ENCODE measurements at regions not wholly inside any gene's neighbourhood (a gene's known extent, or its start where the extent isn't known, plus 50 kb on each side); places are given as distances from the start of the nearest gene placed in this dataset.

GRCh38 chr1:232182236-232182635 lies 447.7 kb downstream of the SIPA1L2 start:
- FAIRE-seq = no peak
- no peaks in the 10 kb centered on the region for H3K9me1 ChIP-seq (replicated peaks; ENCODE audit: control insufficient read depth, extremely low read depth, insufficient read depth, low read length)
- no peak overlapping the region for H3K9ac ChIP-seq (replicated peaks; ENCODE audit: extremely low read depth, insufficient read depth, low read length)
- BruUV-seq (replicated peaks) = no TSS peak
- H2AFZ ChIP-seq (ENCODE audit: low read depth, low read length) = no peak overlapping the region
- no peaks in the 10 kb centered on the region for H3K36me3 ChIP-seq (ENCODE audit: control insufficient read depth in 2 of 2, extremely low read depth in 1 of 2, insufficient read depth in 2 of 2, low read length in 2 of 2)
- H4K20me1 ChIP-seq (replicated peaks; ENCODE audit: control insufficient read depth, extremely low read depth, insufficient read depth, low read length) = no peaks in the 10 kb centered on the region
- ChIA-PET CTCF (interaction anchor here (1.6 kb wide), 1 partner anchor 13 kb away, joined by 4 read pairs; no protein-coding TSS in a partner anchor), POLR2A (no interaction called here)
- no peak overlapping the region for H3K4me3 ChIP-seq (replicated peaks in 1 of 3; ENCODE audit: insufficient read depth in 1 of 3, low read depth in 1 of 3, low read length in 3 of 3)
- H3K79me2 ChIP-seq (ENCODE audit: control insufficient read depth, insufficient read depth, low read length) = no peaks in the 10 kb centered on the region
- TF ChIP-seq JUN (IDR thresholded peaks at IDR 0.05; ENCODE audit: borderline replicate concordance, insufficient read depth, insufficient read length, low read depth) = no peak
- no peak for TF ChIP-seq MYC (IDR thresholded peaks at IDR 0.05; ENCODE audit: low read depth, low read length)
- TF ChIP-seq MAX (IDR thresholded peaks at IDR 0.05; ENCODE audit: insufficient read depth, insufficient read length) = no peak
- TF ChIP-seq EZH2 (IDR thresholded peaks at IDR 0.05; ENCODE audit: borderline replicate concordance, low read depth, low read length, severe bottlenecking) = no peak
- no peak for TF ChIP-seq POLR2A (IDR thresholded peaks at IDR 0.05; ENCODE audit: low read depth, low read length)
- intact Hi-C loops (cut with micrococcal nuclease) (loop anchor here (10.0 kb wide), 1 partner anchor 427 kb away; no protein-coding TSS in a partner anchor), dilution Hi-C loops (cut with MboI; ENCODE audit: extremely low pct_ligation_motif_present, low sequenced_read_pairs) (no loop called here)
- H3K4me1 ChIP-seq (ENCODE audit: control insufficient read depth, extremely low read depth, insufficient read depth, low read length) = no peaks in the 10 kb centered on the region
- H3K27ac ChIP-seq (ENCODE audit: insufficient read depth, low read depth, low read length) = no peak overlapping the region
- H3K27me3 ChIP-seq (ENCODE audit: control insufficient read depth in 2 of 2, insufficient read depth in 2 of 2, low read length in 2 of 2) = no peaks in the 10 kb centered on the region
- H3K9me3 ChIP-seq (replicated peaks; ENCODE audit: control insufficient read depth, insufficient read depth, low read length) = no peaks in the 10 kb centered on the region
- H3K4me2 ChIP-seq (ENCODE audit: insufficient read depth, low read length) = no peak overlapping the region
- DNase-seq (ENCODE audit: low read depth, low spot score) = no peak

- intact Hi-C loops (cut with micrococcal nuclease) = loop anchor here (10.0 kb wide), 1 partner anchor 426 kb away; no protein-coding TSS in a partner anchor
- TF ChIP-seq MAX (IDR thresholded peaks at IDR 0.05; ENCODE audit: insufficient read depth, insufficient read length) = no peak
- no peak for TF ChIP-seq EZH2 (IDR thresholded peaks at IDR 0.05; ENCODE audit: borderline replicate concordance, low read depth, low read length, severe bottlenecking)
- no peak for TF ChIP-seq GATA2 (IDR thresholded peaks at IDR 0.05; ENCODE audit: insufficient read depth, insufficient read length, low read depth, low read length)
- TF ChIP-seq MYC (IDR thresholded peaks at IDR 0.05; ENCODE audit: low read depth, low read length) = no peak
- TF ChIP-seq POLR2AphosphoS5 (IDR thresholded peaks at IDR 0.05; ENCODE audit: insufficient read depth, low read depth, low read length) = no peak
- TF ChIP-seq, protein P1, sequence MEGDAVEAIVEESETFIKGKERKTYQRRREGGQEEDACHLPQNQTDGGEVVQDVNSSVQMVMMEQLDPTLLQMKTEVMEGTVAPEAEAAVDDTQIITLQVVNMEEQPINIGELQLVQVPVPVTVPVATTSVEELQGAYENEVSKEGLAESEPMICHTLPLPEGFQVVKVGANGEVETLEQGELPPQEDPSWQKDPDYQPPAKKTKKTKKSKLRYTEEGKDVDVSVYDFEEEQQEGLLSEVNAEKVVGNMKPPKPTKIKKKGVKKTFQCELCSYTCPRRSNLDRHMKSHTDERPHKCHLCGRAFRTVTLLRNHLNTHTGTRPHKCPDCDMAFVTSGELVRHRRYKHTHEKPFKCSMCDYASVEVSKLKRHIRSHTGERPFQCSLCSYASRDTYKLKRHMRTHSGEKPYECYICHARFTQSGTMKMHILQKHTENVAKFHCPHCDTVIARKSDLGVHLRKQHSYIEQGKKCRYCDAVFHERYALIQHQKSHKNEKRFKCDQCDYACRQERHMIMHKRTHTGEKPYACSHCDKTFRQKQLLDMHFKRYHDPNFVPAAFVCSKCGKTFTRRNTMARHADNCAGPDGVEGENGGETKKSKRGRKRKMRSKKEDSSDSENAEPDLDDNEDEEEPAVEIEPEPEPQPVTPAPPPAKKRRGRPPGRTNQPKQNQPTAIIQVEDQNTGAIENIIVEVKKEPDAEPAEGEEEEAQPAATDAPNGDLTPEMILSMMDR (IDR thresholded peaks at IDR 0.05; ENCODE audit: extremely low read depth in 1 of 2, insufficient read depth in 1 of 2, low read depth in 1 of 2, low read length in 2 of 2) = no peak
- TF ChIP-seq JUN (IDR thresholded peaks at IDR 0.05; ENCODE audit: borderline replicate concordance, insufficient read depth, insufficient read length, low read depth) = no peak
- no peak for TF ChIP-seq POLR2A (IDR thresholded peaks at IDR 0.05; ENCODE audit: low read depth, low read length)
- no peak for TF ChIP-seq FOS (IDR thresholded peaks at IDR 0.05; ENCODE audit: borderline replicate concordance, insufficient read depth, low read length)
These were observed 449.2 kb downstream of the SIPA1L2 start for GRCh38 chr1:232180779-232181136.

More at GRCh38 chr1:232180779-232181136, 449.2 kb downstream of the SIPA1L2 start:
- POLR2A ChIA-PET = no interaction called here
- Histone ChIP-seq H3K4me3 (replicated peaks in 1 of 3; ENCODE audit: insufficient read depth in 1 of 3, low read depth in 1 of 3, low read length in 3 of 3) (no peak overlapping the region), H4K20me1 (replicated peaks; ENCODE audit: control insufficient read depth, extremely low read depth, insufficient read depth, low read length) (no peaks in the 10 kb centered on the region), H3K9me3 (replicated peaks; ENCODE audit: control insufficient read depth, insufficient read depth, low read length) (no peaks in the 10 kb centered on the region), H3K4me1 (ENCODE audit: control insufficient read depth, extremely low read depth, insufficient read depth, low read length) (no peaks in the 10 kb centered on the region), H3K27me3 (ENCODE audit: control insufficient read depth in 2 of 2, insufficient read depth in 2 of 2, low read length in 2 of 2) (no peaks in the 10 kb centered on the region), H3K79me2 (ENCODE audit: control insufficient read depth, insufficient read depth, low read length) (no peaks in the 10 kb centered on the region), H3K4me2 (ENCODE audit: insufficient read depth, low read length) (no peak overlapping the region), H3K9ac (replicated peaks; ENCODE audit: extremely low read depth, insufficient read depth, low read length) (no peak overlapping the region), H2AFZ (ENCODE audit: low read depth, low read length) (no peak overlapping the region), H3K9me1 (replicated peaks; ENCODE audit: control insufficient read depth, extremely low read depth, insufficient read depth, low read length) (no peaks in the 10 kb centered on the region), H3K36me3 (ENCODE audit: control insufficient read depth in 2 of 2, extremely low read depth in 1 of 2, insufficient read depth in 2 of 2, low read length in 2 of 2) (no peaks in the 10 kb centered on the region), H3K27ac (ENCODE audit: insufficient read depth, low read depth, low read length) (no peak overlapping the region)
- DNase-seq (ENCODE audit: low read depth, low spot score) (no peak), FAIRE-seq (no peak)
- no TSS peak for BruUV-seq (replicated peaks)
- CTCF ChIA-PET = no interaction called here
- dilution Hi-C loops (cut with MboI; ENCODE audit: extremely low pct_ligation_motif_present, low sequenced_read_pairs) = no loop called here

Measured in endothelial cell of umbilical vein (primary cell).